Choroid plexus epithelial cell (primary cell): ENCODE measurements at regions not wholly inside any gene's neighbourhood (a gene's known extent, or its start where the extent isn't known, plus 50 kb on each side); places are given as distances from the start of the nearest gene placed in this dataset.

Experiments
- DNase-seq: peaks from one replicate; pipeline ENCODE4 v3.0.0-alpha.2; 2010; ENCODE audit warnings: low read depth
- H3K4me3 ChIP-seq: 2 replicates; pipeline ENCODE4 v1.5.1; 2011; ENCODE audit warnings: low read depth, mild to moderate bottlenecking, control low read depth, low read length, moderate library complexity
- TF ChIP-seq, protein P1 (sequence below): conservative IDR thresholded peaks from 2 replicates; pipeline ENCODE4 v1.5.1; 2011; ENCODE audit warnings: low read depth, mild to moderate bottlenecking, control low read depth, inconsistent platforms, low read length, moderate library complexity

DNA sequence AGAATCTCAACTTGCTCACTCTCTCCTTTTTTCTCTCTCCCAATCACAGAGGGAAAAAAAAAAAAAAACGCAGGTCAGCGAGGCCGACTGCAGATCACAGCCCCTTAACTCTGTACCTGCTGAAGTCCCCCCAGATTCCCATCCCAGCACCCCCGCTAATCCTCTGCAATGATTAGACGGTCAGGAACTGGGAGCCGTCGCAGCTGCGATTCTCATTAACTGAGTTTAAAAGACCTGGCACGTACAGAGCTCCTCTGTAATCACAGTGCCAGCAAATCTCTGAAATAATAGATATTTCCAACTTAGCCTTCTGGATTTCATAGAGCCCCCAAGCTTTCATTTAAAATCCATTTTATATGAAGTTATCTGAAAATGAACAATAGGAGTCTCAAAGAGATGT lies 84.4 kb downstream of the ANKRD60 start:
- TF ChIP-seq, protein P1, sequence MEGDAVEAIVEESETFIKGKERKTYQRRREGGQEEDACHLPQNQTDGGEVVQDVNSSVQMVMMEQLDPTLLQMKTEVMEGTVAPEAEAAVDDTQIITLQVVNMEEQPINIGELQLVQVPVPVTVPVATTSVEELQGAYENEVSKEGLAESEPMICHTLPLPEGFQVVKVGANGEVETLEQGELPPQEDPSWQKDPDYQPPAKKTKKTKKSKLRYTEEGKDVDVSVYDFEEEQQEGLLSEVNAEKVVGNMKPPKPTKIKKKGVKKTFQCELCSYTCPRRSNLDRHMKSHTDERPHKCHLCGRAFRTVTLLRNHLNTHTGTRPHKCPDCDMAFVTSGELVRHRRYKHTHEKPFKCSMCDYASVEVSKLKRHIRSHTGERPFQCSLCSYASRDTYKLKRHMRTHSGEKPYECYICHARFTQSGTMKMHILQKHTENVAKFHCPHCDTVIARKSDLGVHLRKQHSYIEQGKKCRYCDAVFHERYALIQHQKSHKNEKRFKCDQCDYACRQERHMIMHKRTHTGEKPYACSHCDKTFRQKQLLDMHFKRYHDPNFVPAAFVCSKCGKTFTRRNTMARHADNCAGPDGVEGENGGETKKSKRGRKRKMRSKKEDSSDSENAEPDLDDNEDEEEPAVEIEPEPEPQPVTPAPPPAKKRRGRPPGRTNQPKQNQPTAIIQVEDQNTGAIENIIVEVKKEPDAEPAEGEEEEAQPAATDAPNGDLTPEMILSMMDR = no peak
- H3K4me3 ChIP-seq = no peak overlapping the region
- DNase-seq = no peak

DNA sequence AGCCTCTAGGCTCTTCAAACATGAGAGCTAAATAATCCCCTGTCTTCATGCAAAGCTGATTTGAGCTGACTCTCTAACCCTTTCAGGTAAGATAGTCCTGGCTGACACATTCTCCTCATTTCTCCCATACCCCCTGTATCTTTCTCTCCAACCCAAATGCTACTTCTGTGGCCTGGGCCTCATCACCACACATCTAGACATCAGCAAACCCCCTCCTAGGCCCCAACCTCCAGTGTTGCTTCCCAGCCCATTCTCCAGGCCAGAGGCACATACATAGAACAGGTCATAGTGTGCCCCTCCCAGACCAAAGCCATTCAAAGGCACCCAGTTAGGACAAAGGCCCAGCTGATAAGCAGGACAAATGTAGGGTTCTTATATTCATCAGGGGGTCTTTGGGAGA lies 84.9 kb downstream of the ANKRD60 start:
- no peak for DNase-seq
- H3K4me3 ChIP-seq = no peak overlapping the region
- TF ChIP-seq, protein P1 = no peak

DNA sequence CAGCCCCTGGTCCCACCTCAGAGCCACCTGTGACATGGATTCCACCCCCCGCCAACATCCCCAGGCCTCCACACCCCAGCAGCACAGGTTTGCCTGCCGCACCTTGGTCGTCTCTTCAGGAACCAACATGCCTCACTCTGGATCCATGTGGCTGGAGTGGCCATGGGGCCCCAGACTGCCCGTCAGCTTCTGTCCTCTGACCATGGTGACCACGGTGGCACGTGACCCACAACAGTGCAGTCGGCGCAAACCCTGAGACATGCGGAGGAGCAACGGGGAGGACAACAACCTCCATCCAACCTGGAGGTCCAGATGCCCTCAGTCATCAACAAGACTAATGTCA lies 85.6 kb downstream of the ANKRD60 start:
- TF ChIP-seq, protein P1 = no peak
- no peak for DNase-seq
- no peak overlapping the region for H3K4me3 ChIP-seq

DNA sequence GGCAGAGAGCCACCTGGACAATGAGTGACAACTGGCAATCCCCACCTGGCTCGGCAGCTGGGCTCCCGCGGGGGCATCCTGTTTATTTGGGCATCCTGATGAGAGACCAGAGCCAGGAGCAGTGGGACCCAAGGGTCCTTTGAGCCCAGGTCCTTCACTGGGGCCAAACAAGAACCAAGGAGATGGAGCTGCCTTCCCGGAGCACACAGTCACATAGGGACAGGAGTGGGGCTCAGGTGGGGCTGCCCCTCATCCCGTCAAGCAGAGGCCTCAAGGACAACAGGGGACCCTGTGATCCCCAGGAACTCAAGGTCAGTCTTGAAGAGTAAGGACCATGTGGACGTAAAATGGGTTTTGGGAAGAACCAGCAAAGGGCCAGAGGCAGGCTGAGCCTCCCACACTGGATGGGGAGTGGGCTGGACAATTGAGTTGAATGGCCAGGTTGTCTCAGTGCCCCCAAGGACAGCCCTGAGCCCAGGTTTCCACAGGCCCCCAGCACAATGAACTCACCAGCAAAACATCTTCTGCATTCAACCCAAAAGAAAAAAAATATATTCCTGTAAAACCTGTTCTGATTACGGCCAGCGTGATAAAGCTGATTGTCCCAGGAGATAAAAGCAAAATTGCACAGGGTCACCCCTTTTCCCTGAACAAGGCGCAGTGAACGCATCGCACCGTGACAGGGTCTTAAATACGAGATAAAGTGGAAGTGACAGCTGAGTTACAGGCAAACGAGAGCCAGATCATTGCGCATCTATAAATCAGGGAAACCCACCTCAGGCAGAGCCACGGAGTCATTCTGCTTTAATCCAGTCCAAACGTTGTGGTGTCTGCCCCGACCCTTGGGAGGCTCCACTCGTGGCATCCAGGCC lies 86.2 kb downstream of the ANKRD60 start:
- TF ChIP-seq, protein P1 = no peak
- no peak overlapping the region for H3K4me3 ChIP-seq
- no peak for DNase-seq

DNA sequence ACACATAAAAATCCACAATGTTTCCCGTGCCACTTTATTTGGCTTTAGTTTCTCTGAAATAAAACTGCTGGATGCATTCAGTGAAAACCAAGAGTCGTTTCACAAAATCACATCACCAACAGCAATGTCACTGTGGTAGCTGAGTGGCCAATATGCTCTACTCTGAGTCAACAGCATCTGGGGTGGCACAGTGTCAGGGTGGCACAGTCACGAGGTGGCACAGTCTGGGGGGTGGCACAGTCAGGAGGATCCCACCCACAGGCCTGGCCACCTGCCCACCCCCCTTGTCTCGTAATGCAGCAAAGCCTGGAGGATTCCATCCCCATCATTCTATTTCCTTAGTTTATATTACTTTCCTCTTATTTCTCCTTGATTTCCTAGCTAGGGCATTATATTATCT lies 87.0 kb downstream of the ANKRD60 start:
- no peak for DNase-seq

DNA sequence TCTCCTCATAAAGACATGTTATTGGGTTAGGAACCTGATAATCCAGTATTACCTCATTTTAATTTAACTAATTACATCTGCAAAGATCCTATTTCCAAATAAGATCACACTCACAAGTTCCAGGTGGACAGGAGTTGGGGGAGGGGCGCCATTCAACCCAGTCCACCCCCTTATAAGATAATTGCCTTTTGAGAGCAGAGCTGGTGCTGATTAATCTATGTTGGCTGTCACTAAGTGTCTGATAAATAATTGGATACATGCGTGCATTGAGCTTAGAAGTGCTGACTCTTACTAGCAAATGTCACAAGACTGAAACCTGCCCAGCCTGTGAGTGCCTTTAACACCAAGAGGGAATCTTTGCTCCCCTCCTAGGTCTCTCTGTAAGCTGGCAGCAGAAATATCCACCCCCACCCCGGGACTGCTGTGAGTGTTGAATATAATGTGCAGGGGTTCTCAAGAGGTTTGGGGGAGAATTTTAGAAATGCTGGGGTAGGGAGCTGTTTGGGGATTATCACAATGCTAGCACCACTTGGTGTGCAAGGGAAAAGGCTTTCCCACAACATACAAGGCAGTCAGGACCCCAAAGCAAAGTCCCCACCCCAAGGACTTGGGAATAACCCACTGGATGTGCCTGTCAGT lies 87.5 kb downstream of the ANKRD60 start:
- TF ChIP-seq, protein P1 = no peak
- H3K4me3 ChIP-seq = no peak overlapping the region
- no peak for DNase-seq

More for the DNA sequence above, 87.0 kb downstream of the ANKRD60 start:
- no peak overlapping the region for H3K4me3 ChIP-seq
- TF ChIP-seq, protein P1 = no peak
